AG04450 (cell line): ENCODE measurements at regions not wholly inside any gene's neighbourhood (a gene's known extent, or its start where the extent isn't known, plus 50 kb on each side); places are given as distances from the start of the nearest gene placed in this dataset.

Experiments used
- CTCF ChIA-PET: fragments of 300-600, 350-600 bp; formaldehyde crosslinking; extraction: SDS; loops from one replicate; lab custom pipeline; 2022; ENCODE audit warnings: antibody characterized with exemption, inconsistent platforms; lab: Charles Lee
- POLR2A ChIA-PET: fragments of 350-600 bp; formaldehyde crosslinking; extraction: SDS; loops from one replicate; lab custom pipeline; 2021; ENCODE audit warnings: antibody characterized with exemption, inconsistent platforms; lab: Yijun Ruan, JAX
- DNase-seq: peaks from one replicate; pipeline ENCODE4 v3.0.0-alpha.2; 2011; ENCODE audit warnings: low read depth, low spot score
- H3K27ac ChIP-seq: one replicate; pipeline ENCODE4 v1.5.1; 2012; ENCODE audit warnings: low read depth, low read length, control low read depth
- H3K27me3 ChIP-seq: one replicate; pipeline ENCODE4 v1.6.0; 2012; ENCODE audit warnings: low read length; ENCODE audit not compliant: control insufficient read depth, insufficient read depth
- H3K4me3 ChIP-seq: 2 replicates; pipeline ENCODE4 v1.5.1; 2011; ENCODE audit warnings: mild to moderate bottlenecking, low read depth, low read length, control low read depth
- H3K9me3 ChIP-seq: 2 replicates; pipeline ENCODE4 v1.5.1; 2012; ENCODE audit warnings: low read length; ENCODE audit not compliant: control insufficient read depth, insufficient read depth
- TF ChIP-seq, protein P1 (sequence below): IDR thresholded peaks from 2 replicates; pipeline ENCODE4 v1.5.1; 2011; ENCODE audit warnings: low read depth, low read length, control low read depth, inconsistent platforms

GRCh38 chr12:43044241-43044640 is 454.7 kb upstream of the PRICKLE1 start:
- TF ChIP-seq, protein P1, sequence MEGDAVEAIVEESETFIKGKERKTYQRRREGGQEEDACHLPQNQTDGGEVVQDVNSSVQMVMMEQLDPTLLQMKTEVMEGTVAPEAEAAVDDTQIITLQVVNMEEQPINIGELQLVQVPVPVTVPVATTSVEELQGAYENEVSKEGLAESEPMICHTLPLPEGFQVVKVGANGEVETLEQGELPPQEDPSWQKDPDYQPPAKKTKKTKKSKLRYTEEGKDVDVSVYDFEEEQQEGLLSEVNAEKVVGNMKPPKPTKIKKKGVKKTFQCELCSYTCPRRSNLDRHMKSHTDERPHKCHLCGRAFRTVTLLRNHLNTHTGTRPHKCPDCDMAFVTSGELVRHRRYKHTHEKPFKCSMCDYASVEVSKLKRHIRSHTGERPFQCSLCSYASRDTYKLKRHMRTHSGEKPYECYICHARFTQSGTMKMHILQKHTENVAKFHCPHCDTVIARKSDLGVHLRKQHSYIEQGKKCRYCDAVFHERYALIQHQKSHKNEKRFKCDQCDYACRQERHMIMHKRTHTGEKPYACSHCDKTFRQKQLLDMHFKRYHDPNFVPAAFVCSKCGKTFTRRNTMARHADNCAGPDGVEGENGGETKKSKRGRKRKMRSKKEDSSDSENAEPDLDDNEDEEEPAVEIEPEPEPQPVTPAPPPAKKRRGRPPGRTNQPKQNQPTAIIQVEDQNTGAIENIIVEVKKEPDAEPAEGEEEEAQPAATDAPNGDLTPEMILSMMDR, result no peak
- Histone ChIP-seq H3K9me3 (no peaks in the 10 kb centered on the region), H3K4me3 (no peak overlapping the region), H3K27ac (no peak overlapping the region), H3K27me3 (no peaks in the 10 kb centered on the region)
- ChIA-PET POLR2A (no interaction called here), CTCF (no interaction called here)
- no peak for DNase-seq

DNA sequence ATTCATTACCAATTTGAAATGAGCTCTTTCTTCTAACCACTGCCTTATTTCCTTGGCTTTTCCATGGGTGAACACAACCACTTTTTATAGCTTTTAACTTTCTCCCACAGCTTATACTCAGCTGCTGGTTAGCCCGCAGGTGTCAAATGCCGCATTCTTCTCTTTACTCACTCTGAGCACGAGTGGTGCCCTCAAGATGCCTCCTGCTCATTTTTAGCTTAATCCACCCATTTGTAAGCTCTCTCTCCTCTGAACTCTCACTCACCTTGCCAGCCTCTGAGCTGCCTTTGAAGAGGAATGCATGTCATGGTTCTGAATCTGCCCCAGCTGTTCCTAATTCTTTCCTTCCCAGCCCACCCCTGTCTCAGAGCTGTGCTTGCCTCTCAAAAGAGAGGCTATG is 449.4 kb upstream of the PRICKLE1 start:
- ChIA-PET POLR2A (interaction anchor here (0.7 kb wide), 1 partner anchor 259 kb away, joined by 4 read pairs; no protein-coding TSS in a partner anchor), CTCF (no interaction called here)
- Histone ChIP-seq H3K9me3 (no peaks in the 10 kb centered on the region), H3K27me3 (no peaks in the 10 kb centered on the region), H3K27ac (no peak overlapping the region), H3K4me3 (no peak overlapping the region)
- TF ChIP-seq, protein P1, result no peak
- no peak for DNase-seq

GRCh38 chr12:43029971-43030370 is 440.4 kb upstream of the PRICKLE1 start:
- no peak overlapping the region for H3K4me3 ChIP-seq
- DNase-seq, result no peak
- CTCF ChIA-PET, result no interaction called here
- H3K27me3 ChIP-seq, result no peaks in the 10 kb centered on the region
- no peaks in the 10 kb centered on the region; the same call in 1 of the 2 replicates for H3K9me3 ChIP-seq
- POLR2A ChIA-PET, result no interaction called here
- TF ChIP-seq, protein P1, result no peak
- no peak overlapping the region for H3K27ac ChIP-seq

DNA sequence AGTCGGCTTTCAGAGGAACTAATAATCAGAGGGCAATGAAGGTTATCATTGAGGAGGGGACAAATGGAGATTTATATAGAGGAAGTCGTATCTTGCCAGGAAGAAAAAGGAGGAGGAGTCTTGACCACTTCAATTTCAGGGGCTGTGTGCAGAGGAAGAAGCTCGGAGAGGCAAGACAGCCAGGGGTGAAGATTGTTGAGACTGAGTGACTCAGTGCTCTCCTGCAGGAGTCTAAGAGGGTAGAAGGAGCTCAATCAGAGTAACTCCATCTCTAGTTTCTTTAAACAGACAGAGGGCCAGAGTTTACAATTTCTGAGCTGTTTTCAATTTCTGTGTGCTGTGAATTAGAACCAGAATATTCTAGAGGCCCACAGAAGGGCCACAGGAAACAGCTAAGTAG is 439.3 kb upstream of the PRICKLE1 start:
- H3K4me3 ChIP-seq, result no peak overlapping the region
- peak overlapping the region; percentile 12 for H3K27ac ChIP-seq
- H3K9me3 ChIP-seq, result no peaks in the 10 kb centered on the region; the same call in 1 of the 2 replicates
- H3K27me3 ChIP-seq, result no peaks in the 10 kb centered on the region
- ChIA-PET POLR2A (no interaction called here), CTCF (interaction anchor here (0.8 kb wide), 1 partner anchor 12 kb away, joined by 3 read pairs; no protein-coding TSS in a partner anchor)
- peak; percentile 18 for DNase-seq
- TF ChIP-seq, protein P1, result no peak

- POLR2A ChIA-PET, result no interaction called here
- Histone ChIP-seq H3K27me3 (no peaks in the 10 kb centered on the region), H3K4me3 (no peak overlapping the region), H3K27ac (no peak overlapping the region), H3K9me3 (no peaks in the 10 kb centered on the region)
- DNase-seq, result no peak
- TF ChIP-seq, protein P1, result no peak
- CTCF ChIA-PET, result no interaction called here
Observed at GRCh38 chr12:43022838-43023237, 433.3 kb upstream of the PRICKLE1 start.
